Myocyte (in vitro differentiated cells): ENCODE measurements at regions not wholly inside any gene's neighbourhood (a gene's known extent, or its start where the extent isn't known, plus 50 kb on each side); places are given as distances from the start of the nearest gene placed in this dataset.
A peak's percentile ranks its signal among the peaks of the same experiment; 100 is the strongest.

Experiments used
- DNase-seq: peaks from one replicate; pipeline ENCODE4 v3.0.0-alpha.2; 2012; ENCODE audit warnings: low read depth

GRCh38 chr13:29713839-29714238, 118.4 kb upstream of the SLC7A1 start:
- DNase-seq = no peak

GRCh38 chr13:29711776-29712175, 116.3 kb upstream of the SLC7A1 start:
- DNase-seq = no peak

GRCh38 chr13:29710511-29710910, 115.0 kb upstream of the SLC7A1 start:
- DNase-seq = no peak

- DNase-seq = no peak
These were observed 114.0 kb upstream of the SLC7A1 start for GRCh38 chr13:29709407-29710069.

- peak; percentile 49 for DNase-seq
These were observed 112.5 kb upstream of the SLC7A1 start for GRCh38 chr13:29707876-29708543.

GRCh38 chr13:29706923-29707322, 111.4 kb upstream of the SLC7A1 start:
- no peak for DNase-seq

- peak; percentile 65 for DNase-seq
These were observed 109.2 kb upstream of the SLC7A1 start for GRCh38 chr13:29704648-29705047.

GRCh38 chr13:29703421-29703820, 107.9 kb upstream of the SLC7A1 start:
- DNase-seq = no peak

- DNase-seq = no peak
These were observed 107.4 kb upstream of the SLC7A1 start for GRCh38 chr13:29702912-29703351.

- DNase-seq = no peak
These were observed 102.6 kb upstream of the SLC7A1 start for GRCh38 chr13:29698106-29698505.

- DNase-seq = no peak
These were observed 101.1 kb upstream of the SLC7A1 start for GRCh38 chr13:29696606-29697005.

- DNase-seq = no peak
These were observed 97.9 kb upstream of the SLC7A1 start for GRCh38 chr13:29693275-29693945.

- no peak for DNase-seq
These were observed 94.1 kb upstream of the SLC7A1 start for GRCh38 chr13:29689548-29689947.

GRCh38 chr13:29688193-29688592, 92.7 kb upstream of the SLC7A1 start:
- no peak for DNase-seq

- peak; percentile 59 for DNase-seq
These were observed 89.0 kb upstream of the SLC7A1 start for GRCh38 chr13:29684441-29684840.

- peak; percentile 62 for DNase-seq
These were observed 87.6 kb upstream of the SLC7A1 start for GRCh38 chr13:29683041-29683440.

- no peak for DNase-seq
These were observed 86.4 kb upstream of the SLC7A1 start for GRCh38 chr13:29681864-29682263.

- DNase-seq = no peak
These were observed 84.0 kb upstream of the SLC7A1 start for GRCh38 chr13:29679396-29680053.

GRCh38 chr13:29677627-29678026, 82.1 kb upstream of the SLC7A1 start:
- no peak for DNase-seq

- DNase-seq = no peak
These were observed 81.5 kb upstream of the SLC7A1 start for GRCh38 chr13:29676941-29677452.

- peak; percentile 49 for DNase-seq
These were observed 81.0 kb upstream of the SLC7A1 start for GRCh38 chr13:29676535-29676934.

GRCh38 chr13:29674532-29674931, 79.0 kb upstream of the SLC7A1 start:
- DNase-seq = no peak
